Upper lobe of right lung (tissue), 1 donor: ENCODE measurements at regions not wholly inside any gene's neighbourhood (a gene's known extent, or its start where the extent isn't known, plus 50 kb on each side); places are given as distances from the start of the nearest gene placed in this dataset.

Experiments
- ATAC-seq: fragments of 200-7000 bp; cut with Tn5 transposase; one replicate; pipeline ENCODE4 v1.9.1; 2020; ENCODE audit warnings: mild to moderate bottlenecking, moderate library complexity
- DNase-seq: peaks from one replicate; pipeline ENCODE4 v3.0.0-alpha.2; 2020
- H3K27ac ChIP-seq: fragments of 200-600 bp; one replicate; pipeline ENCODE4 v1.8.0; 2022
- H3K27me3 ChIP-seq: fragments of 200-600 bp; one replicate; pipeline ENCODE4 v1.8.0; 2022; ENCODE audit warnings: mild to moderate bottlenecking
- H3K36me3 ChIP-seq: fragments of 200-600 bp; one replicate; pipeline ENCODE4 v1.8.0; 2022
- H3K4me1 ChIP-seq: fragments of 200-600 bp; one replicate; pipeline ENCODE4 v1.8.0; 2022
- H3K4me3 ChIP-seq: fragments of 200-600 bp; one replicate; pipeline ENCODE4 v1.8.0; 2022; ENCODE audit warnings: mild to moderate bottlenecking
- H3K9me3 ChIP-seq: fragments of 200-600 bp; one replicate; pipeline ENCODE4 v1.8.0; 2022
- intact Hi-C: fragments of 100-400 bp; cut with DNase I; formaldehyde crosslinking; loops from one replicate; pipeline ENCODE4 v1.11.0; 2022
- TF ChIP-seq, protein P1 (sequence below): fragments of 200-600 bp; IDR thresholded peaks from one replicate; pipeline ENCODE4 v1.8.0; 2022; ENCODE audit warnings: antibody characterized with exemption
- donor health status: DM: no; HTN: yes; CAD: no; lungs with severe emphysema.

DNA sequence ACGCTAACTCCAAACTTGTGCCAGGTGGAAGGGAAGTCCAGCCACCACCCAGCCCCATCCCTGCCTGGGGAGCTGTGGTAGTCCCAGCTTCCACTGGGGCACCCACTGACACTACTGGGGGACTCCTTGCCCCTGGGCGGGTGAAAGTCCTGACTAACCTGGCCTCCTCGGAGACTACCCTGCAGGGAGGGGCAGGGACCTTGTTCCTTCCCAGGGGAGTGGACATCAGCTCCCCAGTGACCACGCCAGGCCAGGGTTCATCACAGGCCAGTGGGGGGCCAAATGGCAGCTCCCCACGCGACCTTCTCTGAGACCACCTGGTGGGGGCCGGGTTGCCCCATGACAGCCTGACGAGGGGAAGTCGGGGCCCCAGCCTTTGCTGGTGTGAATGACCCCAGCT is 420.0 kb upstream of the SALL3 start:
- H3K4me3 ChIP-seq, result no peak overlapping the region
- H3K27ac ChIP-seq, result no peak overlapping the region
- TF ChIP-seq, protein P1, sequence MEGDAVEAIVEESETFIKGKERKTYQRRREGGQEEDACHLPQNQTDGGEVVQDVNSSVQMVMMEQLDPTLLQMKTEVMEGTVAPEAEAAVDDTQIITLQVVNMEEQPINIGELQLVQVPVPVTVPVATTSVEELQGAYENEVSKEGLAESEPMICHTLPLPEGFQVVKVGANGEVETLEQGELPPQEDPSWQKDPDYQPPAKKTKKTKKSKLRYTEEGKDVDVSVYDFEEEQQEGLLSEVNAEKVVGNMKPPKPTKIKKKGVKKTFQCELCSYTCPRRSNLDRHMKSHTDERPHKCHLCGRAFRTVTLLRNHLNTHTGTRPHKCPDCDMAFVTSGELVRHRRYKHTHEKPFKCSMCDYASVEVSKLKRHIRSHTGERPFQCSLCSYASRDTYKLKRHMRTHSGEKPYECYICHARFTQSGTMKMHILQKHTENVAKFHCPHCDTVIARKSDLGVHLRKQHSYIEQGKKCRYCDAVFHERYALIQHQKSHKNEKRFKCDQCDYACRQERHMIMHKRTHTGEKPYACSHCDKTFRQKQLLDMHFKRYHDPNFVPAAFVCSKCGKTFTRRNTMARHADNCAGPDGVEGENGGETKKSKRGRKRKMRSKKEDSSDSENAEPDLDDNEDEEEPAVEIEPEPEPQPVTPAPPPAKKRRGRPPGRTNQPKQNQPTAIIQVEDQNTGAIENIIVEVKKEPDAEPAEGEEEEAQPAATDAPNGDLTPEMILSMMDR, result no peak
- no peaks in the 10 kb centered on the region for H3K36me3 ChIP-seq
- no peak for ATAC-seq
- no peaks in the 10 kb centered on the region for H3K27me3 ChIP-seq
- intact Hi-C loops, result no loop called here
- H3K4me1 ChIP-seq, result no peaks in the 10 kb centered on the region
- peaks cover 5% of the 10 kb centered on the region for H3K9me3 ChIP-seq
- DNase-seq, result no peak

DNA sequence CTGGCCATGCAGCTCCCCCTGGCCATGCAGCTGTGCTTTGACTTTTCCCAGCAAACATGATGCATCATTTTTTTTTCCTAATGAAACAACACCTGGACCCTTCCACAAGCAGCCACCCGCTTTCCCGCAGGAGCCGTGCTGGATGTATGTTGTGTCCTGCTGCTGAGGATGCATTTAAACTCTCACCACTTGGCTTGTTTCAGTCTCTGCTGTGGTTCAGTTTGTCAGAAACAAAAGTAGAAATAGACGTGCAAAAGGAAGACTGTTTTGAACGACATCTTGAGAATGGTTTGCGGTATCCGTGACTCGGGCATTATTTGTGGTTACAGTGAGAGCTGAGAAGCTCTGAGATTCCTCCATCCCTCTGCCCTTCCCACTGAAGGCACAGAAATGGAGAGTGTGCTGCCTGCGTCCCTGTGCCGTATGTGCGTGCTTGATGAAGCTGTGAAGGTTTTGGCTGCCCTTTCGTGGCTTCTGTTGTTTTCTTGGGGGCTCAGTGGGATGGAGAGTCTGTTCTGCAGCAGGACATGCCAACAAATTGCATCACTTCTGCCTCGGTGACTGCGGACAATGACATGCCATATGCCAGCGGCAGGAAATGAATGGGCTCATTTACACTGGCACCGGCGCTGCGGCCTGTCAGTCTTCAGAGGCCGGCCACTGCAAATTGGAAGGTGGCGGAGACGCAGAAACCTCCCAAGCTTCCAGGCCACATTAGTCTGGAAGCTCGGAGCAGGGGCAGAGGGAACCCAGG is 417.7 kb upstream of the SALL3 start:
- H3K4me1 ChIP-seq, result no peaks in the 10 kb centered on the region
- no peaks in the 10 kb centered on the region for H3K27me3 ChIP-seq
- ATAC-seq (no peak), DNase-seq (no peak)
- H3K9me3 ChIP-seq, result no peaks in the 10 kb centered on the region
- TF ChIP-seq, protein P1, result no peak
- no peak overlapping the region for H3K4me3 ChIP-seq
- no peak overlapping the region for H3K27ac ChIP-seq
- intact Hi-C loops, result no loop called here
- H3K36me3 ChIP-seq, result no peaks in the 10 kb centered on the region

DNA sequence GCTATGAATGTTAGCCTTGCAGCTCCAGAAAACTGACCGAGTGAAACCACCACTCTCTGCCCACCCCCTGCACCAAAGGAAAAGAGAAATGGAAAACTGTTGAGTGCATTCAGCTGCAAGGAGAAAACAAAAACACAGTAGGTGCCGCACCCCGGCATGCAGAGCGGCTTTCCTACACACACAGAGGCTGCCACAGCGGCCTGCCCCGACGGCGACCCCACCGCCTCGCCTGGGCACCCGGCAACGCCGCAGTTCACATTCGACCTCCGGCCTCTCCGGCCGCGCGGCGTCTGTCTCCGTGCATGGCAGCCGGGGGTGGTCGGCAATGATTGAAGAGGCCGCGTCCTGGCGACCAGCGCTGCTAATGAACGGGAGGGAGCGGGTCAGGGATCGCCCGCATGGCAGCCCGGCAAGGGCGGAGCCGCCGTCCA is 417.1 kb upstream of the SALL3 start:
- ATAC-seq, result no peak
- H3K9me3 ChIP-seq, result no peaks in the 10 kb centered on the region
- DNase-seq, result no peak
- no peaks in the 10 kb centered on the region for H3K36me3 ChIP-seq
- H3K27ac ChIP-seq, result no peak overlapping the region
- no peaks in the 10 kb centered on the region for H3K4me1 ChIP-seq
- H3K4me3 ChIP-seq, result no peak overlapping the region
- TF ChIP-seq, protein P1, result no peak
- intact Hi-C loops, result no loop called here
- no peaks in the 10 kb centered on the region for H3K27me3 ChIP-seq

DNA sequence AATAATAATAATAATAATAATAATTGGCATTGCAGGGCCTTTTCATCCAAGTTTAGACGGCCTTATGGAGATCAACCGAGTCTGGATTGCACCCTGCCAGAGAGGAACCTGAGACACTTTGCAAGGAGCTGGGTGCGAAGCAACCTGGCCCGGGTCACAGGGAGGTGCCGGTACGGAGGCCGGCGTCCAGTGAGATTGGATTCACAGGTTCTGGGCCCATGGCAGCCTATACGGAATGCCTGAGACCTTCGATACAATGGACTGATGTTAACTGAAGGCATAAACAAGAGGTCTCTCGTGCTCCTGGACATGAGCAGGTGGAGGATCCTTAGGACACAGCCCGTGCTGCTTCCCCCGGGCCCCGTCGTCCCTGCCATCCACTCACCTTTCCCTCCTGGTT is 416.5 kb upstream of the SALL3 start:
- DNase-seq (no peak), ATAC-seq (no peak)
- H3K27ac ChIP-seq, result no peak overlapping the region
- H3K4me3 ChIP-seq, result no peak overlapping the region
- TF ChIP-seq, protein P1, result no peak
- no peaks in the 10 kb centered on the region for H3K36me3 ChIP-seq
- H3K27me3 ChIP-seq, result no peaks in the 10 kb centered on the region
- no peaks in the 10 kb centered on the region for H3K9me3 ChIP-seq
- intact Hi-C loops, result no loop called here
- H3K4me1 ChIP-seq, result no peaks in the 10 kb centered on the region

DNA sequence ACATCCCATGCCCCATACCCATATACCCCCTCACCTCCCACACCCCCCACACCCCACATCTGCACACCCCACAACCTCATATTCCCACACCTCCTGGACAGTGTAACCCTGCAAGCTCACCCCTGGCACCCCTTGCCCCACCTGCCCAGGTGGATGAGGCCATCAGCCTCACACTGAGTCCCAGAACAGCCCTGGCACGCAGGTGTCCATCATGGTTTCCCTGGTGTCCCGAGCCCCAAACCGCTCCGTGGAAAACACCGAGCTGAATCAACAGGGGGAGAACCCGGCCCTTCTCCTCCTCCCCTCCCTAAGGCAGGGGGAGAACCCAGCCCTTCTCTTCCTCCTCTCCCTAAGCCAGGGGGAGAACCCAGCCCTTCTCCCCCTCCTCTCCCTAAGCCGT is 415.6 kb upstream of the SALL3 start:
- H3K27ac ChIP-seq, result no peak overlapping the region
- no peak for DNase-seq
- no peaks in the 10 kb centered on the region for H3K4me1 ChIP-seq
- H3K36me3 ChIP-seq, result no peaks in the 10 kb centered on the region
- H3K4me3 ChIP-seq, result no peak overlapping the region
- H3K9me3 ChIP-seq, result no peaks in the 10 kb centered on the region
- ATAC-seq, result no peak
- TF ChIP-seq, protein P1, result no peak
- intact Hi-C loops, result no loop called here
- no peaks in the 10 kb centered on the region for H3K27me3 ChIP-seq

DNA sequence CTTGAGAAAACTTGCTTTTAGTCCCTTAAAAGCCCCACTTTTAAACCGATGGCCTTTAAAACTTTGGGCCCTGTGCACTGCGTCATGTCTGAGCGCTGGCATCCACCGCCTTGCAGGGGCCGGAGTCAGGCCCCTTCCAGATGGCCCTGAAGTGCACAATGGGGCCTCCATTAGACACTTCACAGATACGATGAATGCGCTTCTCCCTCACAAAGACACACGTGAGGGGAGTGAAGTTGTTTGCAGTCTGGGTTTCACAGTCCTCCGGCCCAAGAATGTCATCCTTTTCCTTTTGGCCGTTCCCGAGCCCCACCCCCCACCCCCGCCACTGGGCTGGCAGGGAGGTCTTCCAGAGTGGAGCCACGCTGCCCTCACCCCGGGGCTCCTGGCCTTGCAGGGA is 415.1 kb upstream of the SALL3 start:
- Histone ChIP-seq H3K27me3 (no peaks in the 10 kb centered on the region), H3K27ac (no peak overlapping the region), H3K9me3 (no peaks in the 10 kb centered on the region), H3K36me3 (no peaks in the 10 kb centered on the region), H3K4me1 (no peaks in the 10 kb centered on the region), H3K4me3 (no peak overlapping the region)
- TF ChIP-seq, protein P1, result no peak
- intact Hi-C loops, result no loop called here
- DNase-seq (no peak), ATAC-seq (no peak)
